HG02763 (cell line): ENCODE measurements at regions not wholly inside any gene's neighbourhood (a gene's known extent, or its start where the extent isn't known, plus 50 kb on each side); places are given as distances from the start of the nearest gene placed in this dataset.
"Not testable (repeated sequence)": the region's sequence is repeated elsewhere in the genome, so short reads cannot be mapped to it uniquely, and the experiment has no call there.

Experiments
- ATAC-seq: cut with Tn5 transposase; IDR thresholded peaks from one replicate; pipeline ENCODE4 v1.9.1; 2021; ENCODE audit warnings: mild to moderate bottlenecking, moderate library complexity; ENCODE audit not compliant: unreplicated experiment

GRCh38 chr15:96125721-96126415 is 204.6 kb upstream of the NR2F2 start:
- ATAC-seq: no peak

- no peak for ATAC-seq
Observed at GRCh38 chr15:96126859-96127258, 203.6 kb upstream of the NR2F2 start.

- ATAC-seq: no peak
Observed at GRCh38 chr15:96130734-96131133, 199.8 kb upstream of the NR2F2 start.

GRCh38 chr15:96132126-96132525 is 198.4 kb upstream of the NR2F2 start:
- no peak for ATAC-seq

- no peak for ATAC-seq
Observed at GRCh38 chr15:96135166-96136093, 195.1 kb upstream of the NR2F2 start.

- ATAC-seq: no peak
Observed at GRCh38 chr15:96138985-96139384, 191.5 kb upstream of the NR2F2 start.

GRCh38 chr15:96142498-96142897 is 188.0 kb upstream of the NR2F2 start:
- ATAC-seq: no peak

GRCh38 chr15:96144734-96145133 is 185.8 kb upstream of the NR2F2 start:
- no peak for ATAC-seq

- ATAC-seq: no peak
Observed at GRCh38 chr15:96146726-96147125, 183.8 kb upstream of the NR2F2 start.

- no peak for ATAC-seq
Observed at GRCh38 chr15:96147267-96147666, 183.2 kb upstream of the NR2F2 start.

- ATAC-seq: no peak
Observed at GRCh38 chr15:96150254-96150653, 180.2 kb upstream of the NR2F2 start.

- ATAC-seq: not testable (repeated sequence)
Observed at GRCh38 chr15:96151749-96152148, 178.8 kb upstream of the NR2F2 start.

GRCh38 chr15:96153929-96154328 is 176.6 kb upstream of the NR2F2 start:
- ATAC-seq: no peak

GRCh38 chr15:96158938-96159337 is 171.6 kb upstream of the NR2F2 start:
- no peak for ATAC-seq

GRCh38 chr15:96160269-96160668 is 170.2 kb upstream of the NR2F2 start:
- no peak for ATAC-seq

GRCh38 chr15:96160800-96161199 is 169.7 kb upstream of the NR2F2 start:
- ATAC-seq: no peak

- ATAC-seq: no peak
Observed at GRCh38 chr15:96162322-96162721, 168.2 kb upstream of the NR2F2 start.

- no peak for ATAC-seq
Observed at GRCh38 chr15:96165081-96165480, 165.4 kb upstream of the NR2F2 start.

- ATAC-seq: no peak
Observed at GRCh38 chr15:96165775-96166174, 164.7 kb upstream of the NR2F2 start.

- no peak for ATAC-seq
Observed at GRCh38 chr15:96166223-96167200, 164.0 kb upstream of the NR2F2 start.

- ATAC-seq: not testable (repeated sequence)
Observed at GRCh38 chr15:96170616-96170978, 159.9 kb upstream of the NR2F2 start.
